Neural progenitor cell (in vitro differentiated cells): ENCODE measurements at regions not wholly inside any gene's neighbourhood (a gene's known extent, or its start where the extent isn't known, plus 50 kb on each side); places are given as distances from the start of the nearest gene placed in this dataset.

Experiments
- DNase-seq: peaks from one replicate; pipeline ENCODE4 v3.0.0-alpha.2; 2016; ENCODE audit warnings: low spot score
- H2AFZ ChIP-seq: fragments of 200-600 bp; sonication (generic); replicated peaks from 2 replicates; pipeline ENCODE4 v1.6.1; 2016; ENCODE audit warnings: antibody characterized with exemption
- H3F3A ChIP-seq: fragments of 200-600 bp; sonication (generic); 2 replicates; pipeline ENCODE4 v1.6.1; 2016; ENCODE audit warnings: antibody characterized with exemption, low read depth
- H3K27ac ChIP-seq: fragments of 200-600 bp; sonication (generic); 2 replicates; pipeline ENCODE4 v1.5.1; 2016; ENCODE audit warnings: mild to moderate bottlenecking
- H3K27me3 ChIP-seq: fragments of 200-600 bp; sonication (generic); 2 replicates; pipeline ENCODE4 v1.6.1; 2016; ENCODE audit warnings: mild to moderate bottlenecking, moderate library complexity
- H3K36me3 ChIP-seq: fragments of 200-600 bp; sonication (generic); 2 replicates; pipeline ENCODE4 v1.5.1; 2016
- H3K4me1 ChIP-seq: fragments of 200-600 bp; sonication (generic); 2 replicates; pipeline ENCODE4 v1.6.1; 2016; ENCODE audit warnings: mixed run types
- H3K4me2 ChIP-seq: fragments of 200-600 bp; sonication (generic); 2 replicates; pipeline ENCODE4 v1.6.1; 2016
- H3K4me3 ChIP-seq: fragments of 200-600 bp; sonication (generic); 2 replicates; pipeline ENCODE4 v1.5.1; 2016
- H3K79me2 ChIP-seq: fragments of 200-600 bp; sonication (generic); 2 replicates; pipeline ENCODE4 v1.6.1; 2016; ENCODE audit warnings: low read depth
- H3K9ac ChIP-seq: fragments of 200-600 bp; sonication (generic); 2 replicates; pipeline ENCODE4 v1.6.1; 2016
- H3K9me3 ChIP-seq: fragments of 200-600 bp; sonication (generic); 2 replicates; pipeline ENCODE4 v1.5.1; 2016; ENCODE audit warnings: low read depth
- H4K20me1 ChIP-seq: fragments of 200-600 bp; sonication (generic); 2 replicates; pipeline ENCODE4 v1.6.1; 2016; ENCODE audit warnings: low read depth
- H3K27ac Mint-ChIP-seq: 3 replicates; pipeline ENCODE4 v1.8.0; 2021; ENCODE audit warnings: mixed read lengths
- H3K27me3 Mint-ChIP-seq: 2 replicates; pipeline ENCODE4 v1.8.0; 2022; ENCODE audit warnings: low read depth, mild to moderate bottlenecking, inconsistent platforms, moderate library complexity, mixed read lengths; ENCODE audit not compliant: insufficient read depth
- H3K36me3 Mint-ChIP-seq: 3 replicates; pipeline ENCODE4 v1.8.0; 2021; ENCODE audit warnings: mixed read lengths
- H3K4me1 Mint-ChIP-seq: 3 replicates; pipeline ENCODE4 v1.8.0; 2021; ENCODE audit warnings: mixed read lengths
- H3K4me3 Mint-ChIP-seq: 3 replicates; pipeline ENCODE4 v1.8.0; 2021; ENCODE audit warnings: mild to moderate bottlenecking, moderate library complexity, mixed read lengths
- H3K9me3 Mint-ChIP-seq: 3 replicates; pipeline ENCODE4 v1.8.0; 2020; ENCODE audit warnings: mixed read lengths
- CTCF ChIP-seq: fragments of 200-600 bp; sonication (generic); IDR thresholded peaks from 2 replicates; pipeline ENCODE4 v1.5.1; 2017; ENCODE audit warnings: antibody characterized with exemption, mild to moderate bottlenecking
- EZH2 ChIP-seq: fragments of 200-600 bp; sonication (generic); IDR thresholded peaks from 2 replicates; pipeline ENCODE4 v1.6.1; 2017; ENCODE audit warnings: antibody characterized with exemption, mild to moderate bottlenecking, moderate library complexity
- EZH2phosphoT487 ChIP-seq: fragments of 200-600 bp; sonication (generic); IDR thresholded peaks from 2 replicates; pipeline ENCODE4 v1.6.1; 2017; ENCODE audit warnings: antibody characterized with exemption

DNA sequence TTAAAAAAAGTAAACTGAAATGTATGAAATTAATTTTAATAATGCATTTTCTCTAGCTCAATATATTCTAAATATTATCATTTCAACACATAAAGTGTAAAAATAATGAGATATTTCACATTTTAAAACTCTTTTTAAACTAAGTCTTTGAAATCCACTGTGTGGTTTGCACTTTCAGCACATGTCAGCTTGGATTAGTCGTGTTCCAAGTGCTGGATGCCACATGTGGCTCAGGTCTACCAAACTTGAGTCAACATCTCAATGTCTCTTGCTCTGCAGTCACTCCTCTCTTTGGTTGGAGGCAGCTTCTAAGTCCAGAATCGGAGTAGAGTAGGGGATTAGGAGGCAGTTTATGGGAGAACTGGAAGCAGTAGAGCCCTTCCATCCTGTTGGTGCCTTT lies 173.7 kb upstream of the ANKRD55 start:
- Histone ChIP-seq H3K4me1 (peaks cover 19% of the 10 kb centered on the region), H3F3A (peaks cover 4% of the 10 kb centered on the region), H3K9me3 (no peaks in the 10 kb centered on the region), H3K4me3 (no peak overlapping the region), H3K36me3 (no peaks in the 10 kb centered on the region), H3K27ac (no peak overlapping the region), H3K79me2 (no peaks in the 10 kb centered on the region), H3K27me3 (no peaks in the 10 kb centered on the region), H4K20me1 (no peaks in the 10 kb centered on the region), H2AFZ (no peak overlapping the region), H3K4me2 (no peak overlapping the region), H3K9ac (no peak overlapping the region)
- Mint-ChIP-seq H3K27ac (no peak overlapping the region), H3K27me3 (peaks cover 2% of the 10 kb centered on the region), H3K4me1 (peaks cover 34% of the 10 kb centered on the region), H3K36me3 (no peaks in the 10 kb centered on the region), H3K4me3 (no peak overlapping the region), H3K9me3 (no peaks in the 10 kb centered on the region)
- no peak for DNase-seq
- TF ChIP-seq EZH2 (no peak), CTCF (no peak), EZH2phosphoT487 (no peak)

- Mint-ChIP-seq H3K27ac (no peak overlapping the region), H3K4me3 (no peak overlapping the region), H3K4me1 (peaks cover 35% of the 10 kb centered on the region), H3K9me3 (no peaks in the 10 kb centered on the region), H3K36me3 (no peaks in the 10 kb centered on the region), H3K27me3 (peaks cover 2% of the 10 kb centered on the region)
- no peak overlapping the region for H2AFZ ChIP-seq
- H3K79me2 ChIP-seq, result no peaks in the 10 kb centered on the region
- peaks cover 19% of the 10 kb centered on the region for H3K4me1 ChIP-seq
- H3K27me3 ChIP-seq, result no peaks in the 10 kb centered on the region
- no peak overlapping the region for H3K9ac ChIP-seq
- H3K4me3 ChIP-seq, result no peak overlapping the region
- H3K4me2 ChIP-seq, result no peak overlapping the region
- no peaks in the 10 kb centered on the region for H4K20me1 ChIP-seq
- no peak for DNase-seq
- H3K36me3 ChIP-seq, result no peaks in the 10 kb centered on the region
- peaks cover 4% of the 10 kb centered on the region for H3F3A ChIP-seq
- no peak overlapping the region for H3K27ac ChIP-seq
- TF ChIP-seq CTCF, result no peak
- TF ChIP-seq EZH2, result no peak
- no peak for TF ChIP-seq EZH2phosphoT487
- no peaks in the 10 kb centered on the region for H3K9me3 ChIP-seq
Observed at GRCh38 chr5:56406221-56406620, 173.1 kb upstream of the ANKRD55 start.

DNA sequence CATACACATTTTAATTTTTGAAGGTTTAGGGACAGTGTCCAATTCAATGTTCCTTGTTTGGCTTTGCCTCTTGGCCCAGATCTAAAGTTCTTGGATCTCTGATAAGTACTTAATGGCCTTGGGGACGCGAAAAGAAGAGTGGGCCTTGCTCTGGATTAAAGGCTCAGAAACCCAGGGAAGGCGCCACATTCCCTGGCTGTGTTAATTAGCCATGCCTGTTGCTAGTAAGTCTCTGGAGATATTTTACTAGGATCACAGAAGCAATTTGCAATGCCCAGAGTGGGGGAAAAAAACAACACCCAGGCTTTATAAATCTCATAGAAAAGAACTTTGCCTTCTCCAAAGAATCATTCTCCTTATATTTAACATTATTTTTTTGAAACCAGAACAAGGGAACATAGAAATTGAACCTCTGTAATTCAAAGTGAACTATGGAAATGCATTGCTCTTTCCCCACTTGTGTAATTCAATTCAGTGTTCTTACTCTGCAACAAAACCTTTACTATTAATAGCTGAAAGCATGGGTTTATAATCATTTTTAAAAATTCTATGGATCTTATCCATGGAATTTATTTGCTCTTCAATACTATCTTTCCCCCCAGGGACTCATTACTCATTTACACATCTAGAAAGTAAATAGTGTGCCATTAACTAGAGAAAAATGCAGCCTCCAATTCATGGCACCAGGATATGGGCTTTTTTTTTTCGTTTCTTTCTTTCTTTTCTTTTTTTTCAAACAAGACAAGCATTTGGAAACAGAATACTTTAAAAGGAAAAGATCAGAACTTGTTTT lies 172.2 kb upstream of the ANKRD55 start:
- Mint-ChIP-seq H3K4me1 (peaks cover 35% of the 10 kb centered on the region), H3K36me3 (no peaks in the 10 kb centered on the region), H3K27ac (no peak overlapping the region), H3K27me3 (peaks cover 2% of the 10 kb centered on the region), H3K9me3 (no peaks in the 10 kb centered on the region), H3K4me3 (no peak overlapping the region)
- no peaks in the 10 kb centered on the region for H3K27me3 ChIP-seq
- TF ChIP-seq EZH2phosphoT487 (no peak), CTCF (no peak), EZH2 (no peak)
- H2AFZ ChIP-seq, result no peak overlapping the region
- H3K36me3 ChIP-seq, result no peaks in the 10 kb centered on the region
- H4K20me1 ChIP-seq, result no peaks in the 10 kb centered on the region
- H3K27ac ChIP-seq, result no peak overlapping the region
- peak; percentile 66 for DNase-seq
- peaks cover 19% of the 10 kb centered on the region for H3K4me1 ChIP-seq
- H3K9me3 ChIP-seq, result no peaks in the 10 kb centered on the region
- H3F3A ChIP-seq, result peaks cover 4% of the 10 kb centered on the region
- no peak overlapping the region for H3K4me3 ChIP-seq
- H3K9ac ChIP-seq, result no peak overlapping the region
- no peaks in the 10 kb centered on the region for H3K79me2 ChIP-seq
- H3K4me2 ChIP-seq, result no peak overlapping the region
